Suprapubic skin (tissue), 4 donors: ENCODE measurements at regions not wholly inside any gene's neighbourhood (a gene's known extent, or its start where the extent isn't known, plus 50 kb on each side); places are given as distances from the start of the nearest gene placed in this dataset.
"Not testable (repeated sequence)": the region's sequence is repeated elsewhere in the genome, so short reads cannot be mapped to it uniquely, and the experiment has no call there.

ENCODE experiments used
- DNase-seq, 2 donors: peaks; one replicate each; pipeline ENCODE4 v3.0.0-alpha.2; 2019; ENCODE audit warnings: low spot score in 2 of 2
- H3K27ac ChIP-seq: fragments of 200-600 bp; sonication (generic); one replicate; pipeline ENCODE4 v1.5.1; 2019
- H3K27me3 ChIP-seq: fragments of 200-600 bp; sonication (generic); one replicate; pipeline ENCODE4 v1.5.1; 2019
- H3K36me3 ChIP-seq: fragments of 200-600 bp; sonication (generic); one replicate; pipeline ENCODE4 v1.5.1; 2019
- H3K4me1 ChIP-seq: fragments of 200-600 bp; sonication (generic); one replicate; pipeline ENCODE4 v1.5.1; 2019
- H3K4me3 ChIP-seq: fragments of 200-600 bp; sonication (generic); one replicate; pipeline ENCODE4 v1.5.1; 2019; ENCODE audit warnings: mild to moderate bottlenecking
- H3K9me3 ChIP-seq: fragments of 200-600 bp; sonication (generic); one replicate; pipeline ENCODE4 v1.5.1; 2019
- EP300 ChIP-seq: sonication (generic); formaldehyde crosslinking; IDR thresholded peaks from one replicate; pipeline ENCODE4 v1.6.1; 2017; ENCODE audit warnings: antibody characterized with exemption
- POLR2A ChIP-seq, 2 donors: fragments of 450-650 bp; IDR thresholded peaks; one replicate each; pipeline ENCODE4 v1.6.1; 2017; ENCODE audit warnings: antibody characterized with exemption in 2 of 2, mild to moderate bottlenecking in 2 of 2, moderate library complexity in 2 of 2
- POLR2AphosphoS5 ChIP-seq, 3 donors: sonication (generic); formaldehyde crosslinking; IDR thresholded peaks; one replicate each; pipeline ENCODE4 v1.6.1; 2017; ENCODE audit warnings: antibody characterized with exemption in 3 of 3
- WGBS: methylation state at CpG from one replicate; pipeline ENCODE4 v1.1.5; 2018; 5-methylcytosine and 5-hydroxymethylcytosine counted together
- TF ChIP-seq, protein P1 (sequence below), 2 donors: fragments of 200-600 bp in 1 of 2; fragments of 450-650 bp in 1 of 2; sonication (generic) in 1 of 2; IDR thresholded peaks; one replicate each; pipeline ENCODE4 v1.5.1; 2016 to 2019; ENCODE audit warnings: antibody characterized with exemption in 2 of 2, mild to moderate bottlenecking in 1 of 2, moderate library complexity in 1 of 2

GRCh38 chr10:129059977-129060376 is 407.1 kb upstream of the MGMT start:
- DNase-seq: no peak
- Histone ChIP-seq H3K27me3 (no peaks in the 10 kb centered on the region), H3K36me3 (no peaks in the 10 kb centered on the region), H3K4me3 (no peak overlapping the region), H3K27ac (no peak overlapping the region), H3K9me3 (no peaks in the 10 kb centered on the region), H3K4me1 (no peaks in the 10 kb centered on the region)
- 92% methylated on average over 9 of the region's 9 CpGs for WGBS
- no peak for TF ChIP-seq POLR2A (IDR thresholded peaks at IDR 0.05)
- TF ChIP-seq EP300: no peak
- TF ChIP-seq POLR2AphosphoS5 (IDR thresholded peaks at IDR 0.05): no peak
- TF ChIP-seq, protein P1, sequence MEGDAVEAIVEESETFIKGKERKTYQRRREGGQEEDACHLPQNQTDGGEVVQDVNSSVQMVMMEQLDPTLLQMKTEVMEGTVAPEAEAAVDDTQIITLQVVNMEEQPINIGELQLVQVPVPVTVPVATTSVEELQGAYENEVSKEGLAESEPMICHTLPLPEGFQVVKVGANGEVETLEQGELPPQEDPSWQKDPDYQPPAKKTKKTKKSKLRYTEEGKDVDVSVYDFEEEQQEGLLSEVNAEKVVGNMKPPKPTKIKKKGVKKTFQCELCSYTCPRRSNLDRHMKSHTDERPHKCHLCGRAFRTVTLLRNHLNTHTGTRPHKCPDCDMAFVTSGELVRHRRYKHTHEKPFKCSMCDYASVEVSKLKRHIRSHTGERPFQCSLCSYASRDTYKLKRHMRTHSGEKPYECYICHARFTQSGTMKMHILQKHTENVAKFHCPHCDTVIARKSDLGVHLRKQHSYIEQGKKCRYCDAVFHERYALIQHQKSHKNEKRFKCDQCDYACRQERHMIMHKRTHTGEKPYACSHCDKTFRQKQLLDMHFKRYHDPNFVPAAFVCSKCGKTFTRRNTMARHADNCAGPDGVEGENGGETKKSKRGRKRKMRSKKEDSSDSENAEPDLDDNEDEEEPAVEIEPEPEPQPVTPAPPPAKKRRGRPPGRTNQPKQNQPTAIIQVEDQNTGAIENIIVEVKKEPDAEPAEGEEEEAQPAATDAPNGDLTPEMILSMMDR (IDR thresholded peaks at IDR 0.05): no peak

GRCh38 chr10:129063212-129063611 is 403.8 kb upstream of the MGMT start:
- no peak for DNase-seq
- H3K27me3 ChIP-seq: no peaks in the 10 kb centered on the region
- H3K36me3 ChIP-seq: no peaks in the 10 kb centered on the region
- no peak for TF ChIP-seq EP300
- TF ChIP-seq POLR2A (IDR thresholded peaks at IDR 0.05): no peak
- TF ChIP-seq, protein P1 (IDR thresholded peaks at IDR 0.05): no peak
- no peak for TF ChIP-seq POLR2AphosphoS5 (IDR thresholded peaks at IDR 0.05)
- H3K9me3 ChIP-seq: no peaks in the 10 kb centered on the region
- H3K4me1 ChIP-seq: no peaks in the 10 kb centered on the region
- H3K4me3 ChIP-seq: no peak overlapping the region
- 92% methylated on average over 4 of the region's 4 CpGs for WGBS
- no peak overlapping the region for H3K27ac ChIP-seq

DNA sequence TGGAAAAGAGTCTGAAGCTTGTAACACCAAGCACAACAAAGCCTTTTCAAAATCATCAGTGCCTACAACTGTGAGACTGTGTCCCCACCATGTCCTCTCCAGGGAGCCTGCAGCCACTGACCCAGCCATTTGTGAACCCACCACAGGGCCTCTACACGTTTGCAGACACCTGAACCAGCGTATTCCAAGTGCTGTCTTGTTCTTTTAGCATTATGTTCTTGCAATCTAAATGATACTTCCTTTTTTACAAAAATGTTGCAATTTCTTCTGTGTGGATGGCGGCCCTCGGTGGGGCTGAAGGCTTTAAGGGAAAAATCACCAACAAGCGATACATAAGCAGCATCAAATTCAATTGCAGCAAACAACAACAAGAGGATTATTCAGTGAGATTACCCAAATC is 403.2 kb upstream of the MGMT start:
- Histone ChIP-seq H3K27ac (no peak overlapping the region), H3K9me3 (no peaks in the 10 kb centered on the region), H3K4me1 (no peaks in the 10 kb centered on the region), H3K4me3 (no peak overlapping the region), H3K36me3 (no peaks in the 10 kb centered on the region), H3K27me3 (no peaks in the 10 kb centered on the region)
- TF ChIP-seq POLR2A (IDR thresholded peaks at IDR 0.05) (no peak), POLR2AphosphoS5 (IDR thresholded peaks at IDR 0.05) (no peak), EP300 (no peak)
- TF ChIP-seq, protein P1 (IDR thresholded peaks at IDR 0.05): no peak
- 92% methylated on average over 5 of the region's 5 CpGs for WGBS
- DNase-seq: no peak

DNA sequence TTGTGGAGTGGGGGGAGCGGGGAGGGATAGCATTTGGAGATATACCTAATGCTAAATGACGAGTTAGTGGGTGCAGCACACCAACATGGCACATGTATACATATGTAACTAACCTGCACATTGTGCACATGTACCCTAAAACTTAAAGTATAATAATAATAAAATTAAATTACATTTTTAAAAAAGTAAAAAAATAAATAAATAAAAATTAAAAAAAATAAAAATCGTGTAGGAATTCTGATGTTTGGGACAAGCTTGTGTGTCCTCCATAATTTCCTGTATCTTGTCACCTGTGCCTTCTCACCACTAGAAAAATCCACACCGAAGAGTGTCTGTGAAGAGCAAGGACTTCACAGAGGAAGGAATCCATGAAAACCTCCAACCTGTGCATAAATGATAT is 400.5 kb upstream of the MGMT start:
- DNase-seq, H3K9me3 ChIP-seq, H3K27ac ChIP-seq, H3K36me3 ChIP-seq, H3K4me1 ChIP-seq, H3K4me3 ChIP-seq, H3K27me3 ChIP-seq: not testable (repeated sequence)
- 95% methylated on average over 4 of the region's 4 CpGs for WGBS

DNA sequence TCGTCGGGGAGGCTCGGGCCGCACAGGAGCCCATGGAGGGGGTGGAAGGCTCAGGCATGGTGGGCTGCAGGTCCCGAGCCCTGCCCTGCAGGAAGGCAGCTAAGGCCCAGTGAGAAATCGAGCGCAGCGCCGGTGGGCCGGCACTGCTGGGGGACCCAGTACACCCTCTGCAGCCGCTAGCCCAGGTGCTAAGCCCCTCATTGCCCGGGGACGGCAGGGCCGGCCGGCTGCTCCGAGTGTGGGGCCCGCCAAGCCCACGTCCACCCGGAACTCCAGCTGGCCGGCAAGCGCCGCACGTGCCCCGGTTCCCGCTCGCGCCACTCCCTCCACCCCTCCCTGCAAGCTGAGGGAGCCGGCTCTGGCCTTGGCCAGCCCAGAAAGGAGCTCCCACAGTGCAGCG is 395.6 kb upstream of the MGMT start:
- H3K27ac ChIP-seq, H3K4me1 ChIP-seq, H3K27me3 ChIP-seq, H3K9me3 ChIP-seq, DNase-seq, H3K36me3 ChIP-seq, H3K4me3 ChIP-seq: not testable (repeated sequence)
- 99% methylated on average over 14 of the region's 29 CpGs for WGBS

- H3K27ac ChIP-seq: no peak overlapping the region
- WGBS: 64% methylated on average over 3 of the region's 3 CpGs
- H3K27me3 ChIP-seq: no peaks in the 10 kb centered on the region
- TF ChIP-seq, protein P1 (IDR thresholded peaks at IDR 0.05): no peak
- TF ChIP-seq POLR2A (IDR thresholded peaks at IDR 0.05) (no peak), EP300 (no peak), POLR2AphosphoS5 (IDR thresholded peaks at IDR 0.05) (no peak)
- no peaks in the 10 kb centered on the region for H3K36me3 ChIP-seq
- H3K4me1 ChIP-seq: peaks cover 10% of the 10 kb centered on the region
- DNase-seq: no peak
- no peaks in the 10 kb centered on the region for H3K9me3 ChIP-seq
- no peak overlapping the region for H3K4me3 ChIP-seq
Measured at GRCh38 chr10:129074939-129075338, 392.1 kb upstream of the MGMT start.
